BLaER1 (cell line): ENCODE measurements at regions not wholly inside any gene's neighbourhood (a gene's known extent, or its start where the extent isn't known, plus 50 kb on each side); places are given as distances from the start of the nearest gene placed in this dataset.
"Not testable (repeated sequence)": the region's sequence is repeated elsewhere in the genome, so short reads cannot be mapped to it uniquely, and the experiment has no call there.

Experiments
- H3K27ac ChIP-seq: shearing (Covaris generic); formaldehyde crosslinking; 2 replicates; pipeline ENCODE4 v1.8.1; 2022
- H3K27me3 ChIP-seq: shearing (Covaris generic); formaldehyde crosslinking; 2 replicates; pipeline ENCODE4 v1.8.1; 2022
- H3K36me3 ChIP-seq: shearing (Covaris generic); formaldehyde crosslinking; 2 replicates; pipeline ENCODE4 v1.8.1; 2022
- H3K4me1 ChIP-seq: shearing (Covaris generic); formaldehyde crosslinking; 2 replicates; pipeline ENCODE4 v1.8.1; 2022
- H3K4me2 ChIP-seq: shearing (Covaris generic); formaldehyde crosslinking; 2 replicates; pipeline ENCODE4 v1.8.1; 2022
- H3K4me3 ChIP-seq: shearing (Covaris generic); formaldehyde crosslinking; 2 replicates; pipeline ENCODE4 v1.8.1; 2022
- H3K9ac ChIP-seq: shearing (Covaris generic); formaldehyde crosslinking; 2 replicates; pipeline ENCODE4 v1.8.1; 2022
- H3K9me3 ChIP-seq: shearing (Covaris generic); formaldehyde crosslinking; 2 replicates; pipeline ENCODE4 v1.8.1; 2022
- H4K20me1 ChIP-seq: shearing (Covaris generic); formaldehyde crosslinking; 2 replicates; pipeline ENCODE4 v1.8.1; 2022
- Cebpa-rat ChIP-seq: shearing (Covaris generic); IDR thresholded peaks from 2 replicates; pipeline ENCODE4 v1.8.1; 2022

DNA sequence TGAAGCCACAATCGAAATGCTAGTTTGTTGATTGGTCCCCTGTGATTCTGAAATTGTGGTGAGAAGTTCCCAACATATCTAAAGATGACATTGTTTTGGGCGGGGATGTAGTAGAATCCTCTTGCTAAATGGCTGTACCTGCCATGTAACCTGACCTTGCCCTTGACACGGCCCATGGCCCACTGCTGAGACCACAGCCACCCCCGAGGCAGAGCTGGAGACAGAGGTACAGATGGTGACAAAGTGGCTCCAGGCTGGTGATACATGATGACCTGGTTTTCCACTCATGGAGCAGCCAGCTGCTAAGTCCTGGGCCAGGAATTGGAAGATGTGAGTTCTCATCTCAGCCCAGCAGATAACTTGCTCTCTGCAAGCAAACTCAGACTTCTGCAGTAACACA is 226.5 kb downstream of the FOXD2 start:
- Histone ChIP-seq H3K4me3 (no peak overlapping the region), H3K4me2 (peak overlapping the region; percentile 60; the same call in 1 of the 2 replicates)

GRCh38 chr1:47664896-47665295 is 227.1 kb downstream of the FOXD2 start:
- not testable (repeated sequence) for H3K9ac ChIP-seq, H3K27me3 ChIP-seq, H4K20me1 ChIP-seq, H3K4me3 ChIP-seq, H3K36me3 ChIP-seq, H3K27ac ChIP-seq, H3K4me2 ChIP-seq
- H3K4me1 ChIP-seq = peaks cover 57% of the 10 kb centered on the region
- H3K9me3 ChIP-seq = peaks cover 29% of the 10 kb centered on the region; the same call in 1 of the 2 replicates

More for the DNA sequence above, 226.5 kb downstream of the FOXD2 start:
- Histone ChIP-seq H3K27ac (no peak overlapping the region), H3K27me3 (no peaks in the 10 kb centered on the region), H3K4me1 (peaks cover 53% of the 10 kb centered on the region), H3K36me3 (no peaks in the 10 kb centered on the region), H4K20me1 (no peaks in the 10 kb centered on the region), H3K9me3 (peaks cover 29% of the 10 kb centered on the region; the same call in 1 of the 2 replicates), H3K9ac (no peak overlapping the region)
- no peak for TF ChIP-seq Cebpa-rat

- no peak overlapping the region for H3K4me3 ChIP-seq
- no peaks in the 10 kb centered on the region for H3K27me3 ChIP-seq
- H4K20me1 ChIP-seq = no peaks in the 10 kb centered on the region
- TF ChIP-seq Cebpa-rat = no peak
- no peak overlapping the region for H3K27ac ChIP-seq
- peak overlapping the region; percentile 67 for H3K4me2 ChIP-seq
- H3K9me3 ChIP-seq = peaks cover 41% of the 10 kb centered on the region
- H3K36me3 ChIP-seq = no peaks in the 10 kb centered on the region
- peaks cover 26% of the 10 kb centered on the region for H3K4me1 ChIP-seq
- H3K9ac ChIP-seq = no peak overlapping the region
These were observed 231.3 kb downstream of the FOXD2 start for GRCh38 chr1:47669081-47669585.

GRCh38 chr1:47672622-47673021 is 234.8 kb downstream of the FOXD2 start:
- no peaks in the 10 kb centered on the region for H3K27me3 ChIP-seq
- no peaks in the 10 kb centered on the region for H3K36me3 ChIP-seq
- H3K4me1 ChIP-seq = peaks cover 40% of the 10 kb centered on the region
- H3K27ac ChIP-seq = no peak overlapping the region
- TF ChIP-seq Cebpa-rat = no peak
- H3K4me2 ChIP-seq = no peak overlapping the region
- H3K4me3 ChIP-seq = no peak overlapping the region
- no peak overlapping the region for H3K9ac ChIP-seq
- peaks cover 13% of the 10 kb centered on the region for H3K9me3 ChIP-seq
- H4K20me1 ChIP-seq = no peaks in the 10 kb centered on the region

GRCh38 chr1:47674189-47674588 is 236.3 kb downstream of the FOXD2 start:
- Histone ChIP-seq H3K4me3 (no peak overlapping the region), H3K9me3 (peaks cover 12% of the 10 kb centered on the region), H3K4me2 (no peak overlapping the region), H4K20me1 (no peaks in the 10 kb centered on the region), H3K27ac (no peak overlapping the region), H3K4me1 (peaks cover 40% of the 10 kb centered on the region), H3K9ac (no peak overlapping the region), H3K27me3 (no peaks in the 10 kb centered on the region), H3K36me3 (no peaks in the 10 kb centered on the region)
- no peak for TF ChIP-seq Cebpa-rat

DNA sequence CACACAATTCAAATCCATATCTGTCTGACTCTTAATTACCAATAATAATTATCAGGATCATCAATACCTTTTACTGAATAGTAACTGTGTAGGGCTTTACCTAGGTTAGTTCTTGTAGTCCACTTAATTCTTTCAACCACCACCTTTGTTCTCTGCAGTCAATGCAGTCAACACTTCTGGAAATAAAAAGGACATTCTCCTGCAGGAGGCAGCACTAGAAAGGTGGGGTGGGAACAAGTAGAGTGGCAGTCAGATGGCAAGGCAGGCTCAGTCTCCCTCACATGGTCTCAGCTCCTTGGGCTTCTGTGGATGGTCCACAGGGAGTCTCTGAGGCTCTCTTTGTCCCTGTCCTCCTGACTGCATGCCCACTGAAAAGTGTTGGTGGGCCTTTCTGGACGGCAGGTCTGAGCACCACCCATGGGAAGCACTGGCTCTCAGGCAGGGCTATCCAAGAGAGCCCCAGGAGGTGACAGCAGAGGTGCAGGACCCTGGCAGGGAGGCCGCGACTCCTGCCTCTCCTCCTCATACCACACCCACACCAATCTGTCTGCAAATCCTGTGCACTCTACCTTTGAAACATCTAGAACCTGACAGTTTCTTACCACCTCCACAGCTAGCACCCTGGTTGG is 237.3 kb downstream of the FOXD2 start:
- Histone ChIP-seq H3K27me3 (no peaks in the 10 kb centered on the region), H3K36me3 (no peaks in the 10 kb centered on the region), H3K4me2 (no peak overlapping the region), H3K27ac (no peak overlapping the region), H3K4me1 (peaks cover 44% of the 10 kb centered on the region), H4K20me1 (no peaks in the 10 kb centered on the region), H3K9me3 (peaks cover 12% of the 10 kb centered on the region), H3K9ac (no peak overlapping the region), H3K4me3 (no peak overlapping the region)
- TF ChIP-seq Cebpa-rat = no peak

- Histone ChIP-seq H3K27ac (no peak overlapping the region), H4K20me1 (no peaks in the 10 kb centered on the region), H3K36me3 (no peaks in the 10 kb centered on the region), H3K4me2 (no peak overlapping the region), H3K4me3 (no peak overlapping the region), H3K9me3 (peaks cover 12% of the 10 kb centered on the region), H3K4me1 (peaks cover 50% of the 10 kb centered on the region), H3K9ac (no peak overlapping the region), H3K27me3 (no peaks in the 10 kb centered on the region)
- TF ChIP-seq Cebpa-rat = no peak
These were observed 237.9 kb downstream of the FOXD2 start for GRCh38 chr1:47675721-47676120.

DNA sequence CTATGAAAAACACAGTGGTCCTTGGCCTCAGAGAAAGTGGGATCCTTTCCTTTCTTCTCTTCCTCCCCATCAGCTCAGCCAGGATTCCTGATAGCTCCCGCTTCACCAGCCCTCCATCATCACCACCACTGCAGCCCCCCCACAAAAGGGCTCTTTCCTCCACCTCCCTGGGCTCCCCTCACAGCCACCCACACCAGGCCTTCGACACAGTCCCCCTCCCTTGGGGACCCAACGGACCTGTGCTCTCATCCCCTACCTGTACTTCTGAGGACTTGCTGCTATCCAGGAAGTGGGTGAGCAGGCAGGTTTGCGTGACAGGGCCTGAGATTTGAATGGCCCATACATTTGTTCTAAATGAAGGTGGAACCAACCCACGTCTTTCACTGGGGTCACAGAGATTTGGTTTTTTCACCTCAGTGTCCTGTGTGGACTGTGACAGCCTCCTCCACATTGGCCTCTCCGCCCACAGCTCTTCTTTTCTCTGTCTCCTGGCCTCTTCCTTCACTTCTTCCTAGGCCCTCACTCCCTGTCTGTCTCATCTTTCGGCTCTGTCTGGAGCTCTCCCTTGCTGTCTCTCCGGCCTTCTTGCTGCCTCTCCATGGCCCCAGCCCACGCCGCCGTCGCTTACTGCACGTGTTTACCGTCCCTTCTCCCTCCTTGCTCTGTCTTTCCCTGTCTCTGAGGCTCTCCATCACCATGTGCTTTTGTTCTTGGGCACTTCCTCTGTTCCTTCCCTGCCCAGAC is 238.6 kb downstream of the FOXD2 start:
- peak overlapping the region; percentile 43; the same call in 1 of the 2 replicates for H3K27ac ChIP-seq
- no peak for TF ChIP-seq Cebpa-rat
- no peaks in the 10 kb centered on the region for H3K27me3 ChIP-seq

DNA sequence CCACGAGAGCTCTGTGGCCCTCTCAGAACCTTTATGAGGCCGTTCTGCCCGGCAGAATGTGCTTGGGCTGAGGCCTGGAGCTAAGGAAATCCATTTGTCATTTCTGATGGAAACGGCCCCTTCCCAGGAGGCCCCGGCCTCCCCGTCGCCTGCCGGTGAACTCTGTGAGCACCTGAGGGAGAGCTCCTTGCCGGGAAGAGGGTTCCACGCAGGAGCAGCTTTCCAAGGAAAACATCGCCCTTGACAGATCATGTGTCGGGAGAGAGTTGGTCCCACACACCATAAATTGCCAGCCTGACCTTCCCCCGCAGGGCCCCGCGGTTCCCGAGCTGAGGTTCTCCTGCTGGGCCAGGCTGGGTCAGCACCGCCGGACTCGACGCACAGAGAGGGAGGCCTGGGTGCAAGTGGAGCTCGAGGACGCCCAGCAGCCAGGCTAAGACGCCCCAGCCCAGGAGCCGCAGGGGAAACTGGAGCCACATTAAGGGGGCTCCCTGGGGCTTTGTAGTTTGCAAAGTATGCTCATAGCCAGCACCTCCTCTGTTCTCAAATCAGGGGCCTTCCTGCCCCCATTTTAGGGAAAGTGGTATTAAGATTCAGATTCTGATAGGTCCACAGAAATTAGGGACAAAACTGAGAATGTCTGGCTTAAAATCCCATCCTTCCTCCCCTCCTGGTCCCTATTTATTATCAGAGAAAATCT is 239.5 kb downstream of the FOXD2 start:
- TF ChIP-seq Cebpa-rat = no peak
- H3K36me3 ChIP-seq = no peaks in the 10 kb centered on the region
- H4K20me1 ChIP-seq = no peaks in the 10 kb centered on the region
- H3K4me1 ChIP-seq = peaks cover 50% of the 10 kb centered on the region
- H3K4me2 ChIP-seq = peak overlapping the region; percentile 61
- H3K9ac ChIP-seq = no peak overlapping the region
- no peak overlapping the region for H3K4me3 ChIP-seq
- H3K27me3 ChIP-seq = no peaks in the 10 kb centered on the region
- H3K27ac ChIP-seq = peak overlapping the region; percentile 43; the same call in 1 of the 2 replicates
- H3K9me3 ChIP-seq = peaks cover 8% of the 10 kb centered on the region

More for the DNA sequence above, 238.6 kb downstream of the FOXD2 start:
- peaks cover 50% of the 10 kb centered on the region for H3K4me1 ChIP-seq
- no peaks in the 10 kb centered on the region for H3K36me3 ChIP-seq
- H4K20me1 ChIP-seq = no peaks in the 10 kb centered on the region
- peak overlapping the region; percentile 61 for H3K4me2 ChIP-seq
- peaks cover 8% of the 10 kb centered on the region for H3K9me3 ChIP-seq
- H3K9ac ChIP-seq = no peak overlapping the region
- no peak overlapping the region for H3K4me3 ChIP-seq
